ENCODE measurements at regions not wholly inside any gene's neighbourhood (a gene's known extent, or its start where the extent isn't known, plus 50 kb on each side); places are given as distances from the start of the nearest gene placed in this dataset.

- no peak for TF ChIP-seq CTCF (IDR thresholded peaks at IDR 0.05; ENCODE audit: poor library complexity)
- no peak for TF ChIP-seq EZH2phosphoT487 (IDR thresholded peaks at IDR 0.05; ENCODE audit: low read depth, severe bottlenecking, unreplicated experiment)
Observed at GRCh38 chr13:103130681-103131210, 64.5 kb upstream of the SLC10A2 start.

Data from hepatocyte (in vitro differentiated cells).